GM21737 (cell line): ENCODE measurements at regions not wholly inside any gene's neighbourhood (a gene's known extent, or its start where the extent isn't known, plus 50 kb on each side); places are given as distances from the start of the nearest gene placed in this dataset.
"Not testable (repeated sequence)": the region's sequence is repeated elsewhere in the genome, so short reads cannot be mapped to it uniquely, and the experiment has no call there.

Source experiments
- ATAC-seq: cut with Tn5 transposase; IDR thresholded peaks from one replicate; pipeline ENCODE4 v1.9.1; 2021; ENCODE audit warnings: mild to moderate bottlenecking, moderate library complexity; ENCODE audit not compliant: unreplicated experiment

GRCh38 chr12:31906557-31907301, 52.5 kb upstream of the RESF1 start:
- ATAC-seq, result no peak

GRCh38 chr12:31903025-31903424, 56.2 kb upstream of the RESF1 start:
- ATAC-seq, result no peak

- no peak for ATAC-seq
Observed at GRCh38 chr12:31900271-31900670, 58.9 kb upstream of the RESF1 start.

- no peak for ATAC-seq
Observed at GRCh38 chr12:31899109-31899508, 60.1 kb upstream of the RESF1 start.

GRCh38 chr12:31897781-31898503, 61.3 kb upstream of the RESF1 start:
- no peak for ATAC-seq

- not testable (repeated sequence) for ATAC-seq
Observed at GRCh38 chr12:31897092-31897491, 62.1 kb upstream of the RESF1 start.

GRCh38 chr12:31896514-31897039, 62.6 kb upstream of the RESF1 start:
- peak; percentile 96 for ATAC-seq

GRCh38 chr12:31895449-31896150, 63.6 kb upstream of the RESF1 start:
- ATAC-seq, result no peak

GRCh38 chr12:31890295-31891285, 68.6 kb upstream of the RESF1 start:
- ATAC-seq, result no peak

GRCh38 chr12:31887109-31887811, 72.0 kb upstream of the RESF1 start:
- ATAC-seq, result no peak

- not testable (repeated sequence) for ATAC-seq
Observed at GRCh38 chr12:31882682-31883081, 76.5 kb upstream of the RESF1 start.

- ATAC-seq, result no peak
Observed at GRCh38 chr12:31880340-31880739, 78.9 kb upstream of the RESF1 start.

GRCh38 chr12:31877884-31878283, 81.3 kb upstream of the RESF1 start:
- ATAC-seq, result no peak

GRCh38 chr12:31876568-31877424, 82.4 kb upstream of the RESF1 start:
- ATAC-seq, result no peak

- no peak for ATAC-seq
Observed at GRCh38 chr12:31875609-31875964, 83.6 kb upstream of the RESF1 start.

- peak; percentile 80 for ATAC-seq
Observed at GRCh38 chr12:31874961-31875608, 84.1 kb upstream of the RESF1 start.

- ATAC-seq, result no peak
Observed at GRCh38 chr12:31872831-31873604, 86.2 kb upstream of the RESF1 start.

GRCh38 chr12:31869972-31870371, 89.2 kb upstream of the RESF1 start:
- ATAC-seq, result no peak
